OCI-LY3 (cell line): ENCODE measurements at regions not wholly inside any gene's neighbourhood (a gene's known extent, or its start where the extent isn't known, plus 50 kb on each side); places are given as distances from the start of the nearest gene placed in this dataset.

Experiments
- H2AFZ ChIP-seq: fragments of 200-600, 300-600 bp; shearing (Covaris generic); 2 replicates; pipeline ENCODE4 v1.6.0; 2014; ENCODE audit warnings: antibody characterized with exemption, low read depth, low read length
- H3K27ac ChIP-seq: fragments of 200-600, 300-600 bp; sonication (generic); 2 replicates; pipeline ENCODE4 v1.5.1; 2014; ENCODE audit warnings: mild to moderate bottlenecking, low read length, moderate library complexity, mixed read lengths
- H3K27me3 ChIP-seq: fragments of 200-600, 300-600 bp; sonication (generic); 2 replicates; pipeline ENCODE4 v1.6.1; 2014; ENCODE audit warnings: low read depth, low read length, mixed read lengths
- H3K36me3 ChIP-seq: fragments of 200-600, 300-600 bp; sonication (generic); replicated peaks from 2 replicates; pipeline ENCODE3; 2014; ENCODE audit warnings: low read depth, low read length, mixed read lengths
- H3K4me1 ChIP-seq: fragments of 300-600, 200-600 bp; sonication (generic); 2 replicates; pipeline ENCODE4 v1.6.1; 2014; ENCODE audit warnings: low read length, mixed read lengths
- H3K4me2 ChIP-seq: fragments of 200-600, 300-600 bp; sonication (generic); 2 replicates; pipeline ENCODE4 v1.6.1; 2014; ENCODE audit warnings: low read length, mixed read lengths
- H3K4me3 ChIP-seq: fragments of 300-600, 200-600 bp; sonication (generic); 2 replicates; pipeline ENCODE4 v1.5.1; 2014; ENCODE audit warnings: antibody characterized with exemption, mild to moderate bottlenecking, low read length, moderate library complexity
- H3K79me2 ChIP-seq: fragments of 300-600, 200-600 bp; shearing (Covaris generic); 2 replicates; pipeline ENCODE4 v1.6.1; 2014; ENCODE audit warnings: mild to moderate bottlenecking, low read length, mixed read lengths
- H3K9ac ChIP-seq: fragments of 300-600, 200-600 bp; shearing (Covaris generic); 2 replicates; pipeline ENCODE4 v1.6.0; 2014; ENCODE audit warnings: mild to moderate bottlenecking, low read length, moderate library complexity
- H3K9me3 ChIP-seq: fragments of 200-600, 300-600 bp; shearing (Covaris generic); 2 replicates; pipeline ENCODE4 v1.6.1; 2014; ENCODE audit warnings: low read length, mixed read lengths; ENCODE audit not compliant: insufficient read depth
- H4K20me1 ChIP-seq: fragments of 200-600, 300-600 bp; sonication (generic); 2 replicates; pipeline ENCODE4 v1.6.1; 2016; ENCODE audit warnings: low read length, mixed read lengths; ENCODE audit not compliant: insufficient read depth
- CTCF ChIP-seq: fragments of 200-600, 300-600 bp; sonication (generic); IDR thresholded peaks from 2 replicates; pipeline ENCODE4 v1.5.1; 2014; ENCODE audit warnings: antibody characterized with exemption, low read length, low read depth
- EZH2phosphoT487 ChIP-seq: fragments of 200-600 bp; shearing (Covaris generic); IDR thresholded peaks from 2 replicates; pipeline ENCODE4 v1.6.1; 2018; ENCODE audit warnings: antibody characterized with exemption, mixed run types, low read depth

GRCh38 chr6:134517868-134518267 lies 200.0 kb upstream of the SGK1 start:
- H2AFZ ChIP-seq, result no peak overlapping the region

GRCh38 chr6:134517145-134517658 lies 199.3 kb upstream of the SGK1 start:
- no peak overlapping the region for H3K9ac ChIP-seq

More at GRCh38 chr6:134517868-134518267, 200.0 kb upstream of the SGK1 start:
- Histone ChIP-seq H3K27ac (no peak overlapping the region), H3K79me2 (no peaks in the 10 kb centered on the region), H4K20me1 (no peaks in the 10 kb centered on the region), H3K36me3 (no peaks in the 10 kb centered on the region), H3K4me3 (no peak overlapping the region), H3K27me3 (no peaks in the 10 kb centered on the region), H3K4me1 (peaks cover 9% of the 10 kb centered on the region), H3K4me2 (no peak overlapping the region), H3K9me3 (no peaks in the 10 kb centered on the region), H3K9ac (no peak overlapping the region)
- TF ChIP-seq EZH2phosphoT487 (no peak), CTCF (no peak)

GRCh38 chr6:134516582-134516981 lies 198.7 kb upstream of the SGK1 start:
- Histone ChIP-seq H3K79me2 (no peaks in the 10 kb centered on the region), H3K27me3 (no peaks in the 10 kb centered on the region), H3K4me3 (no peak overlapping the region), H3K27ac (no peak overlapping the region), H3K4me1 (peaks cover 9% of the 10 kb centered on the region), H3K9ac (no peak overlapping the region), H4K20me1 (no peaks in the 10 kb centered on the region), H3K9me3 (no peaks in the 10 kb centered on the region), H3K36me3 (no peaks in the 10 kb centered on the region), H2AFZ (no peak overlapping the region), H3K4me2 (no peak overlapping the region)
- TF ChIP-seq EZH2phosphoT487, result no peak

More at GRCh38 chr6:134517145-134517658, 199.3 kb upstream of the SGK1 start:
- Histone ChIP-seq H3K9me3 (no peaks in the 10 kb centered on the region), H3K4me2 (no peak overlapping the region), H3K4me3 (no peak overlapping the region), H3K4me1 (peaks cover 9% of the 10 kb centered on the region), H3K79me2 (no peaks in the 10 kb centered on the region), H3K27me3 (no peaks in the 10 kb centered on the region), H3K36me3 (no peaks in the 10 kb centered on the region), H4K20me1 (no peaks in the 10 kb centered on the region), H3K27ac (no peak overlapping the region), H2AFZ (no peak overlapping the region)
- no peak for TF ChIP-seq CTCF
- no peak for TF ChIP-seq EZH2phosphoT487

GRCh38 chr6:134515986-134516385 lies 198.1 kb upstream of the SGK1 start:
- no peaks in the 10 kb centered on the region for H4K20me1 ChIP-seq
- H3K36me3 ChIP-seq, result no peaks in the 10 kb centered on the region
- H3K4me3 ChIP-seq, result no peak overlapping the region
- H3K9me3 ChIP-seq, result no peaks in the 10 kb centered on the region
- TF ChIP-seq EZH2phosphoT487 (no peak), CTCF (no peak)
- H2AFZ ChIP-seq, result no peak overlapping the region
- H3K27me3 ChIP-seq, result no peaks in the 10 kb centered on the region
- H3K27ac ChIP-seq, result no peak overlapping the region
- no peak overlapping the region for H3K4me2 ChIP-seq
- peaks cover 9% of the 10 kb centered on the region for H3K4me1 ChIP-seq
- H3K79me2 ChIP-seq, result no peaks in the 10 kb centered on the region
- no peak overlapping the region for H3K9ac ChIP-seq

GRCh38 chr6:134512981-134513391 lies 195.1 kb upstream of the SGK1 start:
- no peak overlapping the region for H3K9ac ChIP-seq
- peaks cover 7% of the 10 kb centered on the region for H3K4me1 ChIP-seq
- no peak overlapping the region for H3K27ac ChIP-seq
- no peak overlapping the region for H2AFZ ChIP-seq
- no peaks in the 10 kb centered on the region for H3K79me2 ChIP-seq
- no peaks in the 10 kb centered on the region for H3K27me3 ChIP-seq
- H3K9me3 ChIP-seq, result no peaks in the 10 kb centered on the region
- no peaks in the 10 kb centered on the region for H4K20me1 ChIP-seq
- H3K36me3 ChIP-seq, result no peaks in the 10 kb centered on the region
- no peak overlapping the region for H3K4me3 ChIP-seq
- no peak overlapping the region for H3K4me2 ChIP-seq
- TF ChIP-seq CTCF (no peak), EZH2phosphoT487 (no peak)
